RPMI7951 (cell line): ENCODE measurements at regions not wholly inside any gene's neighbourhood (a gene's known extent, or its start where the extent isn't known, plus 50 kb on each side); places are given as distances from the start of the nearest gene placed in this dataset.

ENCODE experiments used
- DNase-seq: peaks from one replicate; pipeline ENCODE4 v3.0.0-alpha.2; 2012; ENCODE audit warnings: low read depth

DNA sequence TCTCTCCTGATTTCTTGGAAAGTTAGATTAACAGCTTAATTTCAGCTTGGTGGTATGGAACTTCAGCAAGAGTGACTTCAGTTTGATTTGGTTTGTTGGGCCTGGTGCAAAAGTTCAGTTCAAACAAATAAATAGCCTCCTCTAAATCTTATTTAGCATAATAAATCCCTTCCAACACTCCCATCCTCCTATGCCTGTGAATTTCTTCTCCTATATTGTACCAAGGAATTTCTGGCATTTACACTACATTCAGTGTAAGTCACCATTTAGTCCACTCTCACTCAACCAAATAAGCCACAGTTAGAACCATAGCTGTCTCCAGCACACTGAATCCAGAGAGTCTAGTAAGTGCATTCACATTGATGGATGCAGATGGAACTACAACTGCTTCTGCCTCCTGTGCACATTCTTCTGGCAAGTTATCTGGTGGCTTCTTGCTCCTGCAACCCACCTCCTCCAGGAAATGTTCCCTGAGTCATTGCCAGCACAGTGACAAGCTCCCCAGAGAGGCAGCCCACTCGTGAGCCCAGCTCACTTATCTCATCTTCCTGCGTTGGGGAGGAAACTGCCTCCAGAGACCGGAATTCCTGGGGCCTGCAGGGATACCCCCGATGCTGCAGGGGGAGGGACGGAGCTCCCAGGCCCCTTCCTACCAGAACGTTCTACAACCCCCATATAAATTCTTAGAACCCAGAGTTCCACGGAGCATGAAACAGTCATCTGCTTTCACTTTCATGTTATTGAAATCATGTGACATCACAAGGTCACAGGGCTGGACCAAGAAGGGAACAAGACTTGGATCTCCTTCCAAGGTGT lies 318.3 kb downstream of the PHKB start:
- peak; percentile 75 for DNase-seq

DNA sequence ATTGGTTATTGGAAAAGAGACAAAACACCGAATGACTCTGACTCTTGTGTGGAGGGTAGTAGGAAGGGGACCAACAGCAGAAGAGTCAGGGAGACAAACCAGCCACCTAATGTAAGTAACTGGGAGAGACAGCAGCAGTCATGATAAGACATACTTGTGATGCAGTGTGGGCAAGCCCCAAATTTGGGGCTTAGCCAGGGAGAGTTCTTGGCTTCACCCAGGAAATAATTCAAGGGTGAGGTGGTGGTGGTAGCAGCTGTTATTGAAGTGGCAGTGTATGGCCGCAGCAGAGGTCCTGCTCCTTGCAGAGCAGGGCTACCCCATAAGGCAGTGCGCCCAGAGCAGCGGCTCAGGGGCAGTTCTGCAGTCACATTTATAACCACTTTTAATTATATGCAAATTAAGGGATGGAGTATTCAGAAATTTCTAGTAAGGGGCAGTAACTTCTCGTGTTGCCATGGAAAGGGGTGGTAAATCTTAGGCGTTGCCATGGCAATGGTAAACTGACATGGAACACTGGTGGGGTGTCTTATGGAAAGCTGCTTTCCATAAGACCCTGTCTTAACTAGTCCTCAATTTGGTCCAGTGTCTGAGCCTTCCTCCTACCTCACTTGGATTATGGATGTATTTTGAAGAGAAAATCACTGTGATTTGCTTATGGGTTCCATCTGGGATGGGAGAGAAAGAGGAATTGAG lies 317.1 kb downstream of the PHKB start:
- DNase-seq = peak; percentile 30

DNA sequence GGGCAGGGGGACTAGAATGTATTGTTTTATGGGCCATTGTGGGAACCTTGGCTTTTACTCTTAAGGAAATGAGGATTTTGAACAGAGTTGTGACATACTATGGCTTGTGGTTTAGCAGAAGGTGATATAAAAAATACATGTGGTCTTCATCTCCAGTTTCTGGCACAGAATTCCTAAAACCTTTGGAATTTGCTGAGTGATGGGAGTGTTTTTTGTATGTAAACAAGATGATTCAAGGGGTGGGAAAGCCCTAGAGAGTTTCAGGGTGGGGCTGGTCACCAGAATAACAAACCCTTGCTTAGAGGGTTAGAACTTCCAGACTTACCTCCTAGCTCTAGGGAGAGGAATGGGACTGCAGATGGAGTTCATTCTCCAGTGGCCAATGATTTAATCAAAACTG lies 316.1 kb downstream of the PHKB start:
- peak; percentile 78 for DNase-seq

DNA sequence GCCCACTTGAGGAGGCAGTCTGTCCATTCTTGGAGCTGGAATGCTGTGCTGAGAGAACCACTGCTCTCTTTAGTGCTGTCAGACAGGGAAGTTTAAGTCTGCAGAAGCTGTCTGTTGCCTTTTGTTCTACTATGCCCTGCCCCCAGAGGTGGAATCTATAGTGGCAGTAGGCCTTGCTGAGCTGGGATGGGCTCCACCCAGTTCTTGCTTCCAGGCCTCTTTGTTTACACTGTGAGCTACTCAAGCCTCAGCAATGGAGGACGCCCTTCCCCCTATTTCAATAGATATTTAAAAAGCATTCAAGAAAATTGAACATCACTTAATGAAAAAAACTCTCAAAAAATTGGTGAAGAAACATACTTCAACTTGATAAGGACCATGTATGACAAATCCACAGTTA lies 313.5 kb downstream of the PHKB start:
- DNase-seq = peak; percentile 52

DNA sequence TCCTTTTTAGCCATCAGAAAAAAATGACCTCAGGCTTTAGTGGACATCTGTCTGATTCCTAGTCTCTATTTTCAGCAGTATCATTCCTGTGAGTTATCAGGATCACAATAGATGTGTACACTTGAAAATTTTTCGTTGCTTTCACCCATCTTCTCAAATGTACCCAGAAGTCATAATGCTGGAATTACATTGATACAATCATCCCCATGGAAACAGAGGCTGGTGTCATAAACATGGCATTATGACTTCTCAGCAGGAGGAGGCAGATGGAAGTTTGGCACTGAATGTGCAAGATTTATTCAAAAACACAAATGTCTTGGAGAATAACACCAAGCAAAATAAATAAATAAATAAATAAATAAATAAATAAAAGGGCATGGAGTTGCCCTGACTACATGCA lies 292.5 kb downstream of the PHKB start:
- peak; percentile 19 for DNase-seq
